Prostate gland (tissue), 2 donors: ENCODE measurements at regions not wholly inside any gene's neighbourhood (a gene's known extent, or its start where the extent isn't known, plus 50 kb on each side); places are given as distances from the start of the nearest gene placed in this dataset.

Experiments
- DNase-seq: peaks from one replicate; pipeline ENCODE4 v3.0.0-alpha.2; 2019; ENCODE audit warnings: low spot score
- H3K27ac ChIP-seq, 2 donors: fragments of 200-600 bp; sonication (generic); 2 replicates each; pipeline ENCODE4 v1.5.1; 2017 to 2019
- H3K27me3 ChIP-seq: fragments of 200-600 bp; sonication (generic); replicated peaks from 2 replicates; pipeline ENCODE4 v1.5.1; 2019; ENCODE audit not compliant: insufficient read depth
- H3K36me3 ChIP-seq, 2 donors: fragments of 200-600 bp; sonication (generic); 1 replicate in 1 of 2; 2 replicates in 1 of 2; pipeline versions ENCODE4 v1.5.1 to v1.8.1; 2017 to 2019
- H3K4me1 ChIP-seq: fragments of 200-600 bp; sonication (generic); replicated peaks from 2 replicates; pipeline ENCODE4 v1.5.1; 2019
- H3K4me3 ChIP-seq, 2 donors: fragments of 200-600 bp; sonication (generic); 2 replicates each; pipeline ENCODE4 v1.5.1; 2017 to 2019
- H3K9me3 ChIP-seq: fragments of 200-600 bp; sonication (generic); 2 replicates; pipeline ENCODE4 v1.5.1; 2017
- POLR2A ChIP-seq: fragments of 450-650 bp; IDR thresholded peaks from one replicate; pipeline ENCODE4 v1.6.1; 2016; ENCODE audit warnings: antibody characterized with exemption, mild to moderate bottlenecking
- POLR2AphosphoS5 ChIP-seq: sonication (generic); formaldehyde crosslinking; IDR thresholded peaks from one replicate; pipeline ENCODE4 v1.6.1; 2017; ENCODE audit warnings: antibody characterized with exemption
- WGBS: methylation state at CpG from one replicate; pipeline ENCODE4 v1.1.5; 2018; 5-methylcytosine and 5-hydroxymethylcytosine counted together
- intact Hi-C: fragments of 100-400 bp; cut with DNase I; formaldehyde crosslinking; loops from one replicate; pipeline ENCODE4 v1.14.2; 2022
- TF ChIP-seq, protein P1 (sequence below), 4 experiments: fragments of 200-600 bp in 2 of 4; fragments of 450-650 bp in 2 of 4; sonication (generic) in 2 of 4; IDR thresholded peaks; 1 replicate in 3 of 4; 2 replicates in 1 of 4; pipeline ENCODE4 v1.5.1; 2016 to 2019; ENCODE audit warnings: antibody characterized with exemption in 4 of 4, mild to moderate bottlenecking in 2 of 4, moderate library complexity in 2 of 4

DNA sequence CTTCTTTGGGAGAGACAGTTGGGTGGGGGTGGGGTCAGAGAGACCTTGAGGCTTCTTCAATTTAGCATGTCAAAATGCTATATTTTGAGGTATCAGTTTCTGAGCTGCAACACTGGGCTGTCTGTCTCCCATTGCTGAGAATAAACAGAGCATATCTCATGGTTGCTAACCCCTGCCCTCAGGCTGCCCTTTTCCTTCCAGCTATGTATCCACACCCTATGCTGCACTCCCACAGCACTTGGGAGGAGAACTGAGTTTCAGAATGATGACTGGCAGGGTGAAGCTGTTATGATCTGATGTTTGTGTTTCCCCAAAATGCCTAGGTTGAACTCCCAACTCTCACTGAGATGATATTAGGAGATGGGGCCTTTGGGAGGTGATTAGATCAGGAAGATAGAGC, 794.0 kb downstream of the RNF144A start:
- Histone ChIP-seq H3K4me3 (no peak overlapping the region), H3K4me1 (no peaks in the 10 kb centered on the region), H3K9me3 (no peaks in the 10 kb centered on the region), H3K27me3 (no peaks in the 10 kb centered on the region), H3K27ac (no peak overlapping the region), H3K36me3 (no peaks in the 10 kb centered on the region)
- intact Hi-C loops: no loop called here
- no peak for DNase-seq
- TF ChIP-seq POLR2AphosphoS5: no peak
- TF ChIP-seq, protein P1, sequence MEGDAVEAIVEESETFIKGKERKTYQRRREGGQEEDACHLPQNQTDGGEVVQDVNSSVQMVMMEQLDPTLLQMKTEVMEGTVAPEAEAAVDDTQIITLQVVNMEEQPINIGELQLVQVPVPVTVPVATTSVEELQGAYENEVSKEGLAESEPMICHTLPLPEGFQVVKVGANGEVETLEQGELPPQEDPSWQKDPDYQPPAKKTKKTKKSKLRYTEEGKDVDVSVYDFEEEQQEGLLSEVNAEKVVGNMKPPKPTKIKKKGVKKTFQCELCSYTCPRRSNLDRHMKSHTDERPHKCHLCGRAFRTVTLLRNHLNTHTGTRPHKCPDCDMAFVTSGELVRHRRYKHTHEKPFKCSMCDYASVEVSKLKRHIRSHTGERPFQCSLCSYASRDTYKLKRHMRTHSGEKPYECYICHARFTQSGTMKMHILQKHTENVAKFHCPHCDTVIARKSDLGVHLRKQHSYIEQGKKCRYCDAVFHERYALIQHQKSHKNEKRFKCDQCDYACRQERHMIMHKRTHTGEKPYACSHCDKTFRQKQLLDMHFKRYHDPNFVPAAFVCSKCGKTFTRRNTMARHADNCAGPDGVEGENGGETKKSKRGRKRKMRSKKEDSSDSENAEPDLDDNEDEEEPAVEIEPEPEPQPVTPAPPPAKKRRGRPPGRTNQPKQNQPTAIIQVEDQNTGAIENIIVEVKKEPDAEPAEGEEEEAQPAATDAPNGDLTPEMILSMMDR (IDR thresholded peaks at IDR 0.05): no peak
- no peak for TF ChIP-seq POLR2A

DNA sequence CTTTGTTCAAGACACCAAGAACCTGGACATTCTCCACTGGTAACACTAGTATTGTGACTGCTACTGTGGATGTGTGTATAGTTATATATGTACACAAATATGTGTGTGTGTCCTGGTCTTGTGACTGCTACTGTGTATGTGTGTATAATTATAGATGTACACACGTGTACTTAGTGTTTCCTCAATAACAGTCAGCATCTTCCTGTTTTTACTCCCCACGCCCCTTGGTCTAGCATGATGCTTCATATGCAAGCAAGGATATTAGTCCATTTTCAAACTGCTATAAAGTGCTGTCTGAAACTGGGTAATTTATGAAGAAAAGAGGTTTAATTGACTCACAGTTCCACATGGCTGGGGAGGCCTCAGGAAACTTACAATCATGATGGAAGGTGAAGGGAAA, 802.7 kb downstream of the RNF144A start:
- H3K4me3 ChIP-seq: no peak overlapping the region
- intact Hi-C loops: no loop called here
- H3K36me3 ChIP-seq: no peaks in the 10 kb centered on the region
- TF ChIP-seq, protein P1 (IDR thresholded peaks at IDR 0.05): no peak
- TF ChIP-seq POLR2AphosphoS5 (no peak), POLR2A (no peak)
- no peaks in the 10 kb centered on the region for H3K27me3 ChIP-seq
- WGBS: 87% methylated on average over 2 of the region's 2 CpGs
- H3K4me1 ChIP-seq: no peaks in the 10 kb centered on the region
- DNase-seq: no peak
- H3K27ac ChIP-seq: no peak overlapping the region
- H3K9me3 ChIP-seq: no peaks in the 10 kb centered on the region

DNA sequence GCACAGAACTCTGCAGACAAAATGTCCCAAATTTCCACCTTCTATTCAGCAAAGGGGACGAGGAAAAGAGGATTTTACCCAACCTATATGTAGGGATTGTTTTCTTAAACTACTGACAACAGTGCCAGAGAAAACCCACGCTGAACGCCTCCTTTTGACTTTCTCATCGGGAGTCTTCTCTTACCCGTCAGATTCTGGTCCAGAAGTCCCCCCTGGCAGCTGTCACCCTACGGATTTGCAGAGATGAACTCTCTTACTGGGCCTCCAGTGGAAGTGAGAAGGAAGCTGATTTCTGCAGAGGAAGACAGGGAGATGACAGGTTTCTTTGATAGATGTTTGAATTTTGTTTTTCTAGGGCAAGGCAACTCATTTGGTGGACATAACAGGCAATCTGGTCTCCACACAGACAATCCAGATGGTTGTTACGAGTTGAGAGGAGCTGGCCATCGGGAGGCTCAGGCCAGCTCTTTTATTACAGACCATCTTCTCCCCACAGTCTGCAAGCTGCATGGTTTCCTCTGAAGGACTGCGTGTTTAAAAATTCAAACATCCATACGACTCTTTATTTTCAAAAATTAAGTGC, 804.3 kb downstream of the RNF144A start:
- H3K4me3 ChIP-seq: no peak overlapping the region
- H3K27me3 ChIP-seq: no peaks in the 10 kb centered on the region
- H3K4me1 ChIP-seq: no peaks in the 10 kb centered on the region
- TF ChIP-seq POLR2A (no peak), POLR2AphosphoS5 (no peak)
- TF ChIP-seq, protein P1 (IDR thresholded peaks at IDR 0.05): no peak
- WGBS: 94% methylated on average over 10 of the region's 10 CpGs
- H3K9me3 ChIP-seq: no peaks in the 10 kb centered on the region
- no peaks in the 10 kb centered on the region for H3K36me3 ChIP-seq
- H3K27ac ChIP-seq: no peak overlapping the region
- DNase-seq: no peak
- intact Hi-C loops: no loop called here

DNA sequence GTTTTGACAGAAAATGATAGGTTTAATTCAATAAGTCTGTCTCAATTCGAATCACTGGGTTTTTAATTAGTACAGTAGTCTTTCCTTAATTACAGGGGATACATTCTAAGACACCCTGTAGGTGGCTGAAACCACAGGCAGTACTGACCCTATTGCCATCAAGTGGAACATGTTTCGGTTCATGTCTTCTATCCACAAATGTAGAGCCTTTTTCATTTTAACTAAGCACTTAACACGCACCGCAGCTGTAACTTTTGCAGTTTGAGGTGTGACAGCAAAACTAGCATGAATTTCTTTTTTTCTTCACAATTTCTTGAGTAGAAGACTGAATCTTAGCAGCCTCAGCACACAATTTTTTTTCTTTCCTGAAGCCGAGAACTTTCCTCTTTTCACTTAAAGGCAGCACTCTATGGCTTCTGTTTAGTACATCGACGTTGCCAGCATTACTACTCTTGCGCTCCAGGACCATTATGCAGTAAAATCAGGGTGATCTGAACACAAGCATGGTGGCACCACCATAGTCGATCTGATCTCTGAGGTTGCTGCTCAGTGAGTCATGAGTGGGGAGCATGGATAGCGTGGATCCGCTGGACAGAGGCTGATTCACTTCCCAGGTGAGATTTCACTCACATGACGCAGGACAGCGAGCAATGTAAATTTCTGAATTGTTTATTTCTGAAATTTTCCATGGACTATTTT, 805.1 kb downstream of the RNF144A start:
- Histone ChIP-seq H3K36me3 (no peaks in the 10 kb centered on the region), H3K4me1 (no peaks in the 10 kb centered on the region), H3K9me3 (no peaks in the 10 kb centered on the region), H3K4me3 (no peak overlapping the region), H3K27ac (no peak overlapping the region), H3K27me3 (no peaks in the 10 kb centered on the region)
- TF ChIP-seq, protein P1 (IDR thresholded peaks at IDR 0.05): no peak
- no peak for TF ChIP-seq POLR2A
- no peak for TF ChIP-seq POLR2AphosphoS5
- no peak for DNase-seq
- intact Hi-C loops: no loop called here
- 92% methylated on average over 13 of the region's 13 CpGs for WGBS

DNA sequence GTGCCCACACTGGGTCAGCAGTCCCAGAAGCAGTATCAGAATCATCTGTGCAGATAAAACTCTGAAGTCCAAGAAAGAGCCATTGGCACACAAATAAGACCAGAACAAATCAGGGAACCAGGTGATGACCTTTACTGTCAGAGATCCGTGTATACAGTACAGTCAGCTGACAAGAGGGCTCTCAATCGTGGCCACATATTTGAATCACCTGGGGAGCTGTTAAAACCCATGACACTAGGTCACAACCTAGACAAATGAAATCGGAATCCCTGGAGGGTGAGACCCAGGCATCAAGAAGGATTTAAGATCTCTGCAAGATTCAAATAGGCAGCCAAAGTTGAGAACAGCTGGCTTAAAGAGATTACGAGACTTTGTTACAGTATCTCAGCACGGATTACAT, 807.1 kb downstream of the RNF144A start:
- H3K27me3 ChIP-seq: no peaks in the 10 kb centered on the region
- WGBS: 79% methylated on average over 5 of the region's 5 CpGs
- H3K9me3 ChIP-seq: no peaks in the 10 kb centered on the region
- no peak overlapping the region for H3K27ac ChIP-seq
- TF ChIP-seq, protein P1 (IDR thresholded peaks at IDR 0.05): no peak
- TF ChIP-seq POLR2A (no peak), POLR2AphosphoS5 (no peak)
- H3K4me3 ChIP-seq: no peak overlapping the region
- no peaks in the 10 kb centered on the region for H3K36me3 ChIP-seq
- intact Hi-C loops: loop anchor here (2.0 kb wide), 1 partner anchor 962 kb away; no protein-coding TSS in a partner anchor
- no peaks in the 10 kb centered on the region for H3K4me1 ChIP-seq
- no peak for DNase-seq
